NT2/D1 (cell line): ENCODE measurements at regions not wholly inside any gene's neighbourhood (a gene's known extent, or its start where the extent isn't known, plus 50 kb on each side); places are given as distances from the start of the nearest gene placed in this dataset.

Experiments used
- DNase-seq: peaks from one replicate; pipeline ENCODE4 v3.0.0-alpha.2; 2011; ENCODE audit warnings: low read depth, low spot score
- H3K27me3 ChIP-seq: 2 replicates; pipeline ENCODE4 v1.6.0; 2011; ENCODE audit warnings: mild to moderate bottlenecking; ENCODE audit not compliant: insufficient read length, insufficient read depth
- H3K36me3 ChIP-seq: 2 replicates; pipeline ENCODE4 v1.6.1; 2011; ENCODE audit warnings: mild to moderate bottlenecking, low read length, mixed read lengths; ENCODE audit not compliant: insufficient read depth, insufficient read length
- H3K4me1 ChIP-seq: 2 replicates; pipeline ENCODE4 v1.5.1; 2011; ENCODE audit not compliant: insufficient read depth, insufficient read length
- H3K4me3 ChIP-seq: 2 replicates; pipeline ENCODE4 v1.5.1; 2011; ENCODE audit warnings: low read depth; ENCODE audit not compliant: insufficient read length
- H3K9ac ChIP-seq: 2 replicates; pipeline ENCODE4 v1.6.0; 2011; ENCODE audit warnings: low read depth; ENCODE audit not compliant: insufficient read length
- H3K9me3 ChIP-seq: 2 replicates; pipeline ENCODE4 v1.5.1; 2011; ENCODE audit warnings: mild to moderate bottlenecking, low read length; ENCODE audit not compliant: insufficient read depth
- SUZ12 ChIP-seq: IDR thresholded peaks from 2 replicates; pipeline ENCODE4 v1.6.1; 2011; ENCODE audit not compliant: insufficient read length, insufficient read depth; ENCODE audit errors: extremely low read depth
- YY1 ChIP-seq: IDR thresholded peaks from 2 replicates; pipeline ENCODE4 v1.6.1; 2011; ENCODE audit not compliant: insufficient read length, insufficient read depth
- ZNF274 ChIP-seq: IDR thresholded peaks from 2 replicates; pipeline ENCODE4 v1.6.1; 2011; ENCODE audit warnings: mild to moderate bottlenecking, low read depth, low read length

DNA sequence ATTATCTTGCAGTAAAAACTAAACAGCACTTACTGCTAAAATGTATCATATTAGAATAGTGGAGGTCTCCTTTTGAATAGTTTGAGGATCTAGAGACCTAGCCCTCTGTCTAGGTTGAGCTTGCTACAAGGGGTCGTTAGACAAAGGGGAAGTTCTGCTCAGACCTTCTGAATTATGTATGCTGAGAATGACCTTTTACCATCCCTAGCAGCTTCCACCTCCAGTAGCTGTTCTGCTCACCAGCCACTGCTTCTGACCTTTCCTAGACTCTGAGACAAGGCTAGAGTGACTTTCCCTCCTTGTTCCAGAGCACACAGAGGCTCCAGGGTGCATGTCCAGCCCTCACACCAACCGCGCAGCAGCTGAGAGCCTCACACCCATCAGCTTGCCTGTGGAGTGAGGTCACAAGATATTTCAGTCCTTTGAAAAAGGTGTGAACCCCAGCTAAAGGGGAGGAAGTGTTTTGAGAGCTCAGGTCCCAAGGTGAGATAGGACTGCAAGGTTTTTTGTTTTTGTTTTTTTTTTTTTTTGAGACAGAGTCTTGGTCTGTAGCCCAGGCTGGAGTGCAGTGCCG, 289.3 kb upstream of the TNP1 start:
- Histone ChIP-seq H3K9me3 (no peaks in the 10 kb centered on the region), H3K9ac (no peak overlapping the region), H3K4me3 (no peak overlapping the region), H3K27me3 (no peaks in the 10 kb centered on the region), H3K4me1 (no peaks in the 10 kb centered on the region), H3K36me3 (no peaks in the 10 kb centered on the region)
- no peak for DNase-seq
- TF ChIP-seq SUZ12 (no peak), YY1 (no peak), ZNF274 (no peak)

GRCh38 chr2:217147818-217148217, 288.0 kb upstream of the TNP1 start:
- DNase-seq: no peak
- Histone ChIP-seq H3K4me3 (no peak overlapping the region), H3K9me3 (no peaks in the 10 kb centered on the region), H3K9ac (no peak overlapping the region), H3K27me3 (no peaks in the 10 kb centered on the region), H3K4me1 (no peaks in the 10 kb centered on the region), H3K36me3 (no peaks in the 10 kb centered on the region)
- TF ChIP-seq SUZ12 (no peak), YY1 (no peak), ZNF274 (no peak)

GRCh38 chr2:217146956-217147355, 287.1 kb upstream of the TNP1 start:
- H3K9ac ChIP-seq: no peak overlapping the region
- no peak for DNase-seq
- no peaks in the 10 kb centered on the region for H3K27me3 ChIP-seq
- TF ChIP-seq ZNF274 (no peak), YY1 (no peak), SUZ12 (no peak)
- H3K4me3 ChIP-seq: no peak overlapping the region
- peaks cover 6% of the 10 kb centered on the region; the same call in 1 of the 2 replicates for H3K9me3 ChIP-seq
- no peaks in the 10 kb centered on the region for H3K4me1 ChIP-seq
- H3K36me3 ChIP-seq: no peaks in the 10 kb centered on the region

- DNase-seq: peak; percentile 40
- Histone ChIP-seq H3K4me3 (no peak overlapping the region), H3K36me3 (no peaks in the 10 kb centered on the region), H3K4me1 (no peaks in the 10 kb centered on the region), H3K9ac (no peak overlapping the region), H3K9me3 (peaks cover 31% of the 10 kb centered on the region), H3K27me3 (no peaks in the 10 kb centered on the region)
- TF ChIP-seq YY1 (no peak), SUZ12 (no peak)
These were observed 282.9 kb upstream of the TNP1 start for GRCh38 chr2:217142649-217143266.

DNA sequence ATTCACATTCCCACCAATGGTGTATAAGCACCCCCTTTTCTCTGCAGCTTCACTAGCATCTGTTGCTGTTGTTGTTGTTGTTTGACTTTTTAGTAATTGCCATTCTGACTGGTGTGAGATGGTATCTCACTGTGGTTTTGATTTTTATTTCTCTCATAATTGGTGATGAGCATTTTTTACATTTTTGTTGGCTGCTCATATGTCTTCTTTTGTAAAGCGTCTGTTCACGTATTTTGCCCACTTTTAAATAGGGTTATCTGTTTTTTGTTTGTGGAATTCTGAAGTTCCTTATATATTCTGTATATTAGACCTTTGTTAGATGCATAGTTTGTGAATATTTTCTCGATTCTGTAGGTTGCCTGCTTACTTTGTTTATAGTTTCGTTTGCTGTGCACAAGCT, 278.4 kb upstream of the TNP1 start:
- Histone ChIP-seq H3K9me3 (peaks cover 56% of the 10 kb centered on the region), H3K27me3 (no peaks in the 10 kb centered on the region), H3K4me3 (no peak overlapping the region), H3K36me3 (no peaks in the 10 kb centered on the region), H3K9ac (no peak overlapping the region), H3K4me1 (no peaks in the 10 kb centered on the region)
- DNase-seq: no peak
- TF ChIP-seq YY1: no peak
- no peak for TF ChIP-seq SUZ12
- TF ChIP-seq ZNF274: no peak

- H3K9me3 ChIP-seq: no peaks in the 10 kb centered on the region
- H3K36me3 ChIP-seq: no peaks in the 10 kb centered on the region
- DNase-seq: no peak
- no peak overlapping the region for H3K4me3 ChIP-seq
- TF ChIP-seq SUZ12 (no peak), YY1 (no peak), ZNF274 (no peak)
- no peak overlapping the region for H3K9ac ChIP-seq
- no peaks in the 10 kb centered on the region for H3K27me3 ChIP-seq
- no peaks in the 10 kb centered on the region for H3K4me1 ChIP-seq
These were observed 267.9 kb upstream of the TNP1 start for GRCh38 chr2:217127744-217128143.

- TF ChIP-seq ZNF274 (no peak), SUZ12 (no peak), YY1 (no peak)
- Histone ChIP-seq H3K9me3 (no peaks in the 10 kb centered on the region), H3K27me3 (no peaks in the 10 kb centered on the region), H3K4me1 (no peaks in the 10 kb centered on the region), H3K36me3 (no peaks in the 10 kb centered on the region), H3K4me3 (no peak overlapping the region), H3K9ac (no peak overlapping the region)
- DNase-seq: no peak
These were observed 265.1 kb upstream of the TNP1 start for GRCh38 chr2:217125014-217125413.

- H3K4me1 ChIP-seq: no peaks in the 10 kb centered on the region
- no peaks in the 10 kb centered on the region for H3K27me3 ChIP-seq
- no peaks in the 10 kb centered on the region for H3K36me3 ChIP-seq
- DNase-seq: no peak
- TF ChIP-seq ZNF274 (no peak), SUZ12 (no peak), YY1 (no peak)
- H3K9me3 ChIP-seq: no peaks in the 10 kb centered on the region
- H3K9ac ChIP-seq: no peak overlapping the region
- no peak overlapping the region for H3K4me3 ChIP-seq
These were observed 264.2 kb upstream of the TNP1 start for GRCh38 chr2:217124050-217124449.
